HG03108 (cell line): ENCODE measurements at regions not wholly inside any gene's neighbourhood (a gene's known extent, or its start where the extent isn't known, plus 50 kb on each side); places are given as distances from the start of the nearest gene placed in this dataset.
"Not testable (repeated sequence)": the region's sequence is repeated elsewhere in the genome, so short reads cannot be mapped to it uniquely, and the experiment has no call there.

Source experiments
- ATAC-seq: cut with Tn5 transposase; IDR thresholded peaks from one replicate; pipeline ENCODE4 v1.9.1; 2021; ENCODE audit warnings: moderate library complexity; ENCODE audit not compliant: unreplicated experiment

- ATAC-seq: no peak
Measured at GRCh38 chr1:121566346-121566745, 381.6 kb downstream of the SRGAP2C start.

GRCh38 chr1:121569428-121569827 is 384.7 kb downstream of the SRGAP2C start:
- no peak for ATAC-seq

GRCh38 chr1:121573881-121574504 is 389.2 kb downstream of the SRGAP2C start:
- not testable (repeated sequence) for ATAC-seq

- ATAC-seq: not testable (repeated sequence)
Measured at GRCh38 chr1:121574505-121574899, 389.7 kb downstream of the SRGAP2C start.

- not testable (repeated sequence) for ATAC-seq
Measured at GRCh38 chr1:121582898-121583297, 398.1 kb downstream of the SRGAP2C start.

- no peak for ATAC-seq
Measured at GRCh38 chr1:121586369-121587229, 401.8 kb downstream of the SRGAP2C start.

- no peak for ATAC-seq
Measured at GRCh38 chr1:121587230-121587569, 402.4 kb downstream of the SRGAP2C start.

- no peak for ATAC-seq
Measured at GRCh38 chr1:121587777-121588176, 403.0 kb downstream of the SRGAP2C start.

- ATAC-seq: no peak
Measured at GRCh38 chr1:121594096-121594495, 409.3 kb downstream of the SRGAP2C start.

- ATAC-seq: no peak
Measured at GRCh38 chr1:121595089-121595488, 410.3 kb downstream of the SRGAP2C start.

GRCh38 chr1:121604843-121605444 is 420.2 kb downstream of the SRGAP2C start:
- not testable (repeated sequence) for ATAC-seq

- ATAC-seq: not testable (repeated sequence)
Measured at GRCh38 chr1:121607499-121607898, 422.7 kb downstream of the SRGAP2C start.
